GM19099 (cell line): ENCODE measurements at regions not wholly inside any gene's neighbourhood (a gene's known extent, or its start where the extent isn't known, plus 50 kb on each side); places are given as distances from the start of the nearest gene placed in this dataset.

ENCODE experiments used
- POLR2A ChIP-seq: IDR thresholded peaks from 3 replicates; pipeline ENCODE4 v1.6.1; 2011; ENCODE audit warnings: low read depth; ENCODE audit not compliant: insufficient read length; ENCODE audit errors: extremely low read depth

DNA sequence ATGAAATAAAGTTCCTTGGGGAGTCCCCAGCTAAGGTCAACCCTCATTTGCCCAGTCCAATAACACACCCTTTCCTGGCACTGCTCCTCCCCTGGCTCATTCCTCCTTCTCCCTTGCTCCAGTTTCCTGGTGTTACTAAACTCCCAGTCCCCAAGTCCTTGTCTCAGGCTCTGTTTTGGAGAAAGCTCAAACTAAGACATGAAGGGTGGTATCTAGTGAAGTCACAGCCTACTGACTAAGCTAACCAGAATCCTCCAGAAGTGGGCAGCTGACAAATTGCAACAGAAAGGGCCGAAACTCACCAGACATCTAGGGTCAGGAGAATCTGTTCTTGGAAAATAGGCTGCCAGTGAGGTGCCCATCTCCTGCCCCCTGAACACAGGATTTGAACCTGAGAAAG lies 118.7 kb upstream of the NEK6 start:
- TF ChIP-seq POLR2A: no peak

DNA sequence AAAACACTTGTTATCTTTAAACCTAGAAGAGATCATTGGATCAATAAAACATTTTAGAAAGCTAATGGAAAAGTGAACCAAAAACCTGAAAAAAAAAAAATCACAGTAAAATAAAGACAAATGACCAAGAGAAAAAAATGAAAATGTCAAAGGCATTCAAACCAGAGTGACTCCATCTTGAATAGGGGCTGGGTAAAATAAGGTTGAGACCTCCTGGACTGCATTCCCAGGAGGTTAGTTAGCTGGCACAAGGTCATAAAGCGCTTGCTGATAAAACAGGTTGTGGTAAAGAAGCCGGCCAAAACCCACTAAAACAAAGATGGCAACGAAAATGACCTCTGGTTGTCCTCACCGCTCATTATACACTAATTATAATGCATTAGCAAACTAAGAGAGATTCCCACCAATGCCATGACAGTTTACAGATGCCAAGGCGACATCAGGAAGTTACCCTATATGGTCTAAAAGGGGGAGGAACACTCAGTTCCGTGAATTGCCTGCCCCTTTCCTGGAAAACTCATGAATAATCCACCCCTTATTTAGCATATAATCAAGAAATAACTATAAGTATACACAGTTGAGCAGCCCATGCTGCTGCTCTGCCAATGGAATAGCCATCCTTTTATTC lies 116.7 kb upstream of the NEK6 start:
- no peak for TF ChIP-seq POLR2A

DNA sequence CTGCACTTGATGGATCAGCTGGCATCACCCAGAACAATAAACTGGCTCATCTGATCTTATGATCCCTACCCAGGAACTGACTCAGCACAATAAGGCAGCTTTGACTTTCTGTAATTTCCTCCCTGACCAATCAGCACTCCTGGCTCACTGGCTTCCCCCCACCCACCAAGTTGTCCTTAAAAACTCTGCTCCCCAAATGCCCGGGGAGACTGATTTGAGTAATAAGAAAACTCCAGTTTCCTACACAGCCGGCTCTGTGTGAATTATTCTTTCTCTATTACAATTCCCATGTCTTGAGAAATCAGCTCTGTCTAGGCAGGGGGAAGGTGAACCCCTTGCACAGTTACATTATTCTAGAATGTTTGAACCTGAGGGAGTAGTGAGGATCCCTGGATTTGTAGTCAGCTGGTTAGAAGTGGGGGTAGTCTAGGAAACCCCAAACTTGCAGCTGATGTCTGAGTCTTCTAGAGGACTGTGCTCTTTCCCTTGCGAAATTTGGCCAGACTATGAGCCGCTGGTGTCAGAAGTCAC lies 111.7 kb upstream of the NEK6 start:
- no peak for TF ChIP-seq POLR2A

DNA sequence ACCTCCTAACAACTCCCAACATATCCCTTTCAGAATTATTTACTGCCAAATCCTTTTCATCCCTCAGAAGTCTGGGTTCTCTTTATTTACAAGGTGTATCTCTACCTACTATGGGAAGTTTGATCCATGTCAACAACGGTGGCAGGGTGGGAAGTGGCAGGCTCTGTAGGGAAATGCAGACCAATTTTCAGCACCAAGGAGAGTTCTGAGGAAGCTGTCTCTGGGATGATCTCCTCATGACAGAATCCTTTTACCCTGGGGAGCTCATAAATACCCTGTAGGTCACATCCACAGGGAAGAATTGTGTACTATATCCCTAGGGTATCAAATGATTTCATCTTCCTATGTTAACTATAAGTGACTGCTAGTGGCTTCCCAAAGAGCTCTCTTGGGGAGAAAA lies 107.8 kb upstream of the NEK6 start:
- TF ChIP-seq POLR2A: no peak

DNA sequence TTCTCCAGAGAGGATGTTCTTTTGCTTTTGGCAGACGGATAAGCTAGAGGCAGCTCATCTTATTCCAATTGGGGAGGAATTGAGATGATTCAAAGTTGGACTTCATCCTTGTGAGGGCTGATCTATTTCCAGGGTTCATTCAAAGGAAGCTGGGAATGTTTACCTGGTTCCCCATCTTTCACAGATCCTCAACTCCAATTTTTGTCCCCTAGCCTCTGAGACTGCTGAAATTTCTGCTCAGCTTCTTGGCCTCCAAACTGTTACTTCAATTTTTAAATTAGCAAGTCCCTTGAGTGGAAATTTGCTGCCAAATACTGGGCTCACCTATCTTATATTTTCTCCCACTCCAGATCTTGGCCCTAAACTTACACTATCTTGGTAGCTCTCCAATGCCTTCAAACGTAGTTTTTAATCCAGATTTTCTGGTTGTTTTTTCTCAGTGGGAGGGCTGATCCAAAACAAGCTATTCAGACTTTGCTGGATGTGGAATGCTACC lies 93.9 kb upstream of the NEK6 start:
- TF ChIP-seq POLR2A: no peak

DNA sequence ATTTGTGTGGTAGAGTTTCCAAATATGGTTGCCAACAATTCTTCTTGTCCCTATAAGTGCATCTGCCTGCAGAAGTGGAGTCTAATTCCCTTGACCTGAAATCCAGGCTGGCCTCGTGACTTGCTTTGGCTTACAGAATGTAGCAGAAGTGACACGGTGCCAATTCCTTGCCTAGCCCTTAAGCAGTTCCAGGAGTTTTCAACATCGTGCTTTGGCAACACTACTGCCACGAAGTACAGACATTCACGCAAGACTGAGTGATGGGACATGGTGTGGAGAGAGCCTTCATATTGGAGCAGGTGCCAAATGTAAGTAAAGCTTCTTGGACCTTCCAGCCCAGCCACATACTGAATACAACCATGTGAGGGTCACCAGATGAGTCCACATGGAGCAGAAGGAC lies 92.9 kb upstream of the NEK6 start:
- TF ChIP-seq POLR2A: no peak

DNA sequence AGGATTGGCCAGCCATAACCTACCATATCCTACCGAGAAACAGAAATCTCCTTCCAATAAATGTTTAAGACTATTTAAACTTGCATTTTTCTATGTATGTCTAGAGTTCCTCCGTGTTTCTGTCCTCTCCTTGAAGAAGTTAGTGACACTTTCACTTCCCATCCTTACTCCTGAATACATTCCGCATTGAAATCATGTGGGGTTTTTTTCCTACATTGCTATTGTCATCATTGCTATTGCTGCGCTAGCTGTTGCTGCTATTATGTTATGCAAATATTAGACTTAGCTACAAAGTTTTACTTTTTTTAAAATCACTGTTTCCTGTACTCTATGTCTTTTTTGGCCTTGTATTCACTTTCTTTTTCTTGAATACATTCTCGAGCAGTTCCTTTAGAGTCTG lies 83.3 kb upstream of the NEK6 start:
- TF ChIP-seq POLR2A: no peak

DNA sequence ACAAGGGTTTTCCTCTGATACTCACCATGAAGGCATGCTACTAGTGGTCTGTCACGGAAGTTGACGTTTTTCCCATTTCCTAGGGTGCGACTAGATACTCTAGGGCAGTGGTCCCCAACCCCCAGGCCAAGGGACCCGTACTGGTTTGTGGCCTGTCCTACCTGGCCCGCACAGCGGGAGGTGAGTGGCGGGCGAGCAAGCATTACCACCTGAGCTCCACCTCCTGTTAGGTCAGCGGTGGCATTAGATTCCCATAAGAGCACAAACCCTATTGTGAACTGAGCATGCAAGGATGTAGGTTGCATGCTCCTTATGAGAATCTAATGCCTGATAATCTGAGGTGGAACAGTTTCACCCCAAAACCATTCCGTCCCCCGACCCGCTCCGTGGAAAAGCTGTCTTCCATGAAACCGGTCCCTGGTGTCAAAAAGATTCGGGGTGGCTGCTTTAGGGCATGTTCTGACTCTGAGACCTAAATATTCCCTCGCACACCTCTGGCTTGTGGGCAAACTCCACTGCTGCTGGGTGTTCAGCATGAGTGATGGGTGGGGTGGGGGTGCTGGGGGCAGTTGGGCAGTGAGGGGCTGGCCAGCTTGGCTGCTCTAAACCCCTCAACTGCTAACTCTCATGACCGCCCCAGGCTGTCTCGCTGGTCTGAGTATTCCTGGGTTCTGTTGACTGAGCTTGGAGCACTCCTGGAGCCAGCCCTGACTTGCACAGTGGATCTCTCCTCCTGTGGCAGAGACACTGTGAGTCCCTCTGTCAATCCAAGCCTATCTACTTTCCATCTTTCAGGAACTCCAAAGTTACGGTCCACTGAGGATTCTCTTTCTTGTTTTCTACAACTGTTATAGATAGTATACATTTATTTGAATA lies 78.3 kb upstream of the NEK6 start:
- no peak for TF ChIP-seq POLR2A

DNA sequence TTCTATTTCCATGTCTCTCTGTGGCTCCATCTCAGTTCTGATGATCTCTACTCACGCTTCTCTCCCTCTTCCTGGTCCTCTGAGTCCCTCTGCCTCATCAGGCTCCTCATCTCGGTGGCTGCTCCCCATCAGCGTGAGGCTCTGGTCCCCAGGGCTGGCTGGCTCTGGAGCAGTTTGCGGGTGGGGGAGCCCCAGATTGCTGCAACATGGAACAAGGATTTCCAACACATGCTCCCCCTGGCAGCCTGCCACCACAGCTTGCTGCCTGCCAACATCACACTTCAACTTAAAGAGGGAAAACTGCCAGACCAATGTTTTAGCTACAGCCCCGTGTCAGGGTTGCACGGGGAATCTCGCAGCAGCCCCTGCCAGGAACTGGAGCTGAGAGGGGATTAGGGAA lies 77.2 kb upstream of the NEK6 start:
- no peak for TF ChIP-seq POLR2A

DNA sequence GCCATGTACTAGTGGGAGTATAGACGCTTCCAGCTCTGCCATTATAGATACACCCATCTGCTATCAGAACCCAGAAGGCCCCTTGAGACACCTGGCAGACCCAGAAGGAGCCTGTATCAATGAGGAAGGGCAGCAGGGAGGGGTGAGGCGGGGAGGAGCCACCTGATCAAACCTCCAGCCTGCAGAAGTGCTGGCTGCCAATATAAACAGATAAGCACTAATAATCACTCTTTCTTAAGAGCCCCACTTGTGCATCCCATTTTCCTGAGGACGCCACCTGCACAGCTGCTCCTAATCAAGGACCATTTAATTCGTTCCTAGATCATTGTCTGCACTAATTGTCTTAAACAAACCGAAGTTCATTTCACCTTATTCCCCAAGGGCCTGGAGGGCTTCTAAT lies 75.0 kb upstream of the NEK6 start:
- TF ChIP-seq POLR2A: no peak

DNA sequence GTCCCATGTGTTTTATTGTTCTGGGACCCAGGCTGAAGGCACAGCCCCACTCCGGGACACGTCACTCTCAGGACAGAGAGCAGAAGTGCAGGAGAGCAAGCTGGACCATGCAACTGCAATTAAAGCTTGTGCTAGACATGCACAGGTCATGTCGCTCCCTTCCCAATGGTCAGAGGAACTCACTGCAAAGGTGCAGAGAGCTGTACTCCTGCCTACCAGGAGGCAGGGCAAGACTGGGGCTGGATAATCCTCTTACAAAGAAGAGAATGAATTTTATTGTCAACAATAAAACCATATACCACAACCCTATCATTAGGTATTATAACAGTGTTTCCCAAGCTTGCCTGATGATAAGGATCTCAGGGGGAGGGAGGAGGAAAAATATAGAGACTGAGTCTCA lies 74.0 kb upstream of the NEK6 start:
- TF ChIP-seq POLR2A: no peak

DNA sequence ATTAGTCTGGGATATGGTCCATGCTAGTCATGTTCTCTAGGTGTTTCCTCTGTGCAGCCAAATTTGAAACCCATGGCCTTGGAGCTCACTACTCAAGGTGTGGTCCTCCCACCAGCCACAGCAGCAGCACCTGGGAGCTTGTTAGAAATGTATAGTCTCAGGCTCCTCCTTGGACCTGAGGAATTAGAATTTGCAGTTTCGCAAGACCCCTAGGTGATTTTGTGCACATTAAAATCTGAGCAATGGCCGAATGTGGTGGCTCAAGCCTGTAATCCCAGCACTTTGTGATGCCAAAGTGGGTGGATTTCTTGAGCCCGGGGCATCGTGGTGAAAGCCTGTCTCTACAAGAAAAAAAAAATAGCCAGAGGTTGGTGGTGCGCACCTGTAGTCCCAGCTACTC lies 72.3 kb upstream of the NEK6 start:
- no peak for TF ChIP-seq POLR2A

DNA sequence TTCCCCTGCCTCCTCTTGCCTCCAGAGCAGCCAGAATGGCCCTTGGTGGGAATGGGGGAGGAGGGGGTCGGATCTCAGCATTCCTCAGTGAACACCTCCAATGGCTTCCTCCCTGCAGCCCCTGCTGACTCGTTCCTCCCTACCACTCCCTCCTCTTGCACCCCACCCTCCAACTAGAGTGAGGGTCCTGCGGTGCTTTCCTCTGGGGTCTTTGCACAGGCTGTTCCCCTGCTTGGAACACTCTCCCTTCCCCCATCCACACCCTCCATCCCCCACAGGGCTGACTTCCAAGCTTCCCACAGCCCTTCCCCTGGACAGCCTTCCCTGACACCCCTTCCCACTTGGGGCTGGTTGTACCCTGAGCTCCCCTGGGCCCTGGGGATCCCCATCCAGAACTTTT lies 70.4 kb upstream of the NEK6 start:
- TF ChIP-seq POLR2A: no peak

DNA sequence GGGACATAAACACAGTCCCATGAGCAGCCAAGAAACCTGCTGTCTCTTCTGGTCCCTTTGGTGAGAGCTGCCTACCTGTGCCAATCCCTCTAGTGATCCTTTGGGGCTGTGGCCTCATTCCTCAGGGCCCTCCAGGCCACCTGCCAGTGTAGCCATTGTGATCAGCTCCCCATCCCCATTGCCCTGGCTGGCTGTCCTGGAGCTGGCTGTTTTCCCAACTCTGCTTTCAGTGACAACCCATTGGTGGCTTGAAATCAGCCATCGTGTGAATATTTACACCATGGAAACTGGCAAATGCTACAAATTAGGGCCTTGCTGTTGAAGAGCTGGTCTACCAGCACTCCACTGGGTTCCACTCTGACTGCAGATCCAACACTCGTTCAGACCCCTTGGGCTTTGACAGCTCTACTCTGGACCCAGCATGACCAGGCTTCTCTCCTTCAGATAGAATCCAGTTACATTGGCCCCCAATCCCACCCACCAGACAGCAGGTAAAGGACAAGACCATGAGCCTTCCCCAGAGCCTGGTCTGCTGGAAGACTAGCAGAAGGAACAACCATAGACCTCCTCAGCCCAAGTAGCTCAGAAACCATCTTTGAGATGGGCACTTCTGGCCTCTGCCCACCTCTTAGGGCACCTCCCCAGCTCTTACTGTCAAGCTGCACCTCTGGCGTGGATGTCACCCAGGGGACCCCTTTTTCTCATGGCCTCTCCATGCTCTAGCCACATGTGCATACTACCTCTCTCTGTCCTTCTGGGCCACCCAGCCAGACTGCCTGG lies 69.2 kb upstream of the NEK6 start:
- TF ChIP-seq POLR2A: no peak

DNA sequence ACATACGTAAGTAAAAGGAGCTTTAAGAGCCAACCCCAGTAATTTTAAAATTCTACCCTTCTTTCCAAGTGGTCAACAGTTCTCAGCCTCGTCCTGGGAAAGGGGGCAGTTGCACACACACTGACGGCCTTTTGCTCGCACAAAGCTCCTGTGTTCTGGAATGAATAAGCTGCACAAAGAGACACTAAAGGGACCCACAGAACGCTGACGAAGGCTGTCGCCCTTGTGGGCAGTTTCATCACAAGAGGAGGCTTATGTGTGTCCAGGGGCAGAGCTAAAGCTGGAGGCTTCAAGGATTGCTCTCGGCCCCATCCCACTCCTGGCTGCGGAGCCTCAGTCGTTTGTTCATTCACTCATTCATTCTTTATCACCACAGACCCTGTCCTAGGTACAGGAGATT lies 67.0 kb upstream of the NEK6 start:
- TF ChIP-seq POLR2A: no peak

DNA sequence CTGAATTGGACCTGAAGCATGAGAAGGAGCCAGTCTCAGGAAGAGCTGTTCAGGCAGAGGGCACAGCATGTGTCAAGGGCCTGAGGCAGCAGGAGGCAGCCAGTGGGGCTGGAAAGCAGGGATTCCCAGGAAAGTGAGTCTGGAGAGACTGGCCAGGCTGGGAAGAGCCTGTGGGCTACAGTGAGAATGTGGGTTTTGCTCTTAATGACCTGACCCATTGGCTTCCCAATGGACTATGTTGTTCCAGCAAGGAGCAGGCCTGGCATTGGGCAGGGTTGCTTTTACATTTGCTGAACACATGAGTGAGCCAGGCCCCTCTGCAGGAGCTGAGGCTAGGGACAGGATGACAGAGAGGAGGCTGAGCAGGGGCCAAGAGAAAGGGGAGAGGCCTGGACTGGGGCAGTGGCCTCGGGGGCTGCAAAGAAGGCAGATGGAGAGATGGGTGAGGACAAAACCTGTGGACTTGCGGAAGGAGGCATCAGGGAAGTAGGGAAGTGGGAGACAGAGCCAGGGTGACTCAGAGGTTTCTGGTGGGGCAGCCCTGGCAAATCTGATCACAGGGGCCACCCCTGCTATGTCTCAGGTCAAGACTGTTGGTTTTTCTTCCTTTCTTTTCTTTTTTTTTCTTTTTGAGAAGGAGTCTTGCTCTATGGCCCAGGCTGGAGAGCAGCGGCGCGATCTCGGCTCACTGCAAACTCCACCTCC lies 65.9 kb upstream of the NEK6 start:
- no peak for TF ChIP-seq POLR2A

DNA sequence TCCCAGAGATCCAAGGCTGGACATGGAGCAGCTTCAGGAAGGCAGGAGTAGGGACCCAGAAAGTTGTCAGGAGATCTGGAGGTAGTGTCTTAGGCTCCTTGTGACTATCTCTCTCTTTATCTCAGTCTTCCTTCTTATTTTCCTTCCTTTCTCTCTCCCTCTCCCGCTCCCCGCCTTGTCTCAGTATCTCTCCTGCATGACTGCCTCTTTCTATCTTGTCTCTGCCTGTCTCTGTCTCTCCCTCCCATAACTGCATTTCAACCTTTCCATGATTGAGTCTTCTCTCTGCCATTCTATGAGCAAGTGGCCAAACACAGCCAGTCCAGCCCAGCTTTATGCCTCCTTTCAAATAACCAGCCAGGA lies 61.0 kb upstream of the NEK6 start:
- TF ChIP-seq POLR2A: no peak
